Gastroesophageal sphincter (tissue), 3 donors: ENCODE measurements at regions not wholly inside any gene's neighbourhood (a gene's known extent, or its start where the extent isn't known, plus 50 kb on each side); places are given as distances from the start of the nearest gene placed in this dataset.

Experiments used
- CTCF ChIP-seq, 4 experiments: fragments of 200-600 bp in 2 of 4; fragments of 450-650 bp in 2 of 4; sonication (generic) in 1 of 4; IDR thresholded peaks; one replicate each; pipeline ENCODE4 v1.5.1; 2017 to 2019; ENCODE audit warnings: antibody characterized with exemption in 4 of 4, mild to moderate bottlenecking in 2 of 4, moderate library complexity in 2 of 4
- EP300 ChIP-seq: sonication (generic); formaldehyde crosslinking; IDR thresholded peaks from one replicate; pipeline ENCODE4 v1.6.1; 2017; ENCODE audit warnings: antibody characterized with exemption, mild to moderate bottlenecking
- POLR2A ChIP-seq, 2 donors: fragments of 450-650 bp; IDR thresholded peaks; one replicate each; pipeline ENCODE4 v1.6.1; 2017; ENCODE audit warnings: antibody characterized with exemption in 2 of 2, mild to moderate bottlenecking in 2 of 2, moderate library complexity in 1 of 2
- POLR2AphosphoS5 ChIP-seq: sonication (generic); formaldehyde crosslinking; IDR thresholded peaks from one replicate; pipeline ENCODE4 v1.6.1; 2017; ENCODE audit warnings: antibody characterized with exemption

- TF ChIP-seq CTCF (IDR thresholded peaks at IDR 0.05): no peak
- TF ChIP-seq POLR2AphosphoS5: no peak
- no peak for TF ChIP-seq POLR2A (IDR thresholded peaks at IDR 0.05)
- TF ChIP-seq EP300: no peak
Observed at GRCh38 chr3:104614564-104614963, 752.1 kb upstream of the ALCAM start.
